Keratinocyte (primary cell): ENCODE measurements at regions not wholly inside any gene's neighbourhood (a gene's known extent, or its start where the extent isn't known, plus 50 kb on each side); places are given as distances from the start of the nearest gene placed in this dataset.

Experiments
- DNase-seq: peaks from one replicate; pipeline ENCODE4 v3.0.0-alpha.2; 2011; ENCODE audit warnings: low read depth, missing footprints, low spot score
- FAIRE-seq: peaks from 2 replicates; lab custom pipeline; 2011; peaks lifted over from hg19 to GRCh38; lab: Jason Lieb, UNC
- H2AFZ ChIP-seq: 2 replicates; pipeline ENCODE4 v1.6.0; 2012; ENCODE audit warnings: low read length, control low read depth, inconsistent platforms; ENCODE audit not compliant: control insufficient read depth
- H3K27ac ChIP-seq: 2 replicates; pipeline ENCODE4 v1.5.1; 2011; ENCODE audit warnings: low read length; ENCODE audit not compliant: control insufficient read depth, insufficient read depth
- H3K27me3 ChIP-seq: 3 replicates; pipeline ENCODE4 v1.6.0; 2011; ENCODE audit warnings: low read length; ENCODE audit not compliant: control insufficient read depth, insufficient read depth; ENCODE audit errors: extremely low read depth
- H3K36me3 ChIP-seq, 2 experiments: 2 replicates in 1 of 2; 3 replicates in 1 of 2; pipeline ENCODE4 v1.5.1; 2011; ENCODE audit warnings: low read length in 2 of 2, mild to moderate bottlenecking in 1 of 2; ENCODE audit not compliant: control insufficient read depth in 2 of 2, insufficient read depth in 2 of 2; ENCODE audit errors: extremely low read depth in 1 of 2
- H3K4me1 ChIP-seq: 3 replicates; pipeline ENCODE4 v1.5.1; 2011; ENCODE audit warnings: low read length; ENCODE audit not compliant: control insufficient read depth, insufficient read depth; ENCODE audit errors: extremely low read depth
- H3K4me2 ChIP-seq: 3 replicates; pipeline ENCODE4 v1.6.0; 2011; ENCODE audit warnings: low read depth, low read length; ENCODE audit not compliant: control insufficient read depth, insufficient read depth; ENCODE audit errors: extremely low read depth
- H3K4me3 ChIP-seq, 3 experiments: fragments of 200-600 bp in 1 of 3; sonication (generic) in 1 of 3; 2 replicates in 2 of 3; 3 replicates in 1 of 3; pipeline ENCODE4 v1.5.1; 2011 to 2016; ENCODE audit warnings: low read length in 3 of 3, mild to moderate bottlenecking in 3 of 3, control low read depth in 2 of 3, inconsistent platforms in 1 of 3, low read depth in 1 of 3, mixed read lengths in 1 of 3, mixed run types in 1 of 3, moderate library complexity in 1 of 3; ENCODE audit not compliant: control insufficient read depth in 2 of 3, insufficient read depth in 2 of 3; ENCODE audit errors: extremely low read depth in 1 of 3
- H3K79me2 ChIP-seq: 2 replicates; pipeline ENCODE4 v1.6.0; 2012; ENCODE audit warnings: low read length; ENCODE audit not compliant: control insufficient read depth, insufficient read depth
- H3K9ac ChIP-seq: 3 replicates; pipeline ENCODE4 v1.6.0; 2011; ENCODE audit warnings: low read length; ENCODE audit not compliant: control insufficient read depth, insufficient read depth; ENCODE audit errors: extremely low read depth
- H3K9me1 ChIP-seq: 3 replicates; pipeline ENCODE4 v1.6.0; 2011; ENCODE audit warnings: low read length; ENCODE audit not compliant: control insufficient read depth, insufficient read depth; ENCODE audit errors: extremely low read depth
- H3K9me3 ChIP-seq: 2 replicates; pipeline ENCODE4 v1.5.1; 2012; ENCODE audit warnings: low read depth, low read length; ENCODE audit not compliant: control insufficient read depth
- H4K20me1 ChIP-seq: 3 replicates; pipeline ENCODE4 v1.6.0; 2011; ENCODE audit warnings: low read length; ENCODE audit not compliant: control insufficient read depth, insufficient read depth; ENCODE audit errors: extremely low read depth
- CTCF ChIP-seq, 3 experiments: IDR thresholded peaks in 1 of 3; conservative IDR thresholded peaks in 1 of 3; optimal IDR thresholded peaks in 1 of 3; 2 replicates in 2 of 3; 3 replicates in 1 of 3; pipeline versions ENCODE3 to v1.5.1; 2011; ENCODE audit warnings: low read length in 3 of 3, mild to moderate bottlenecking in 3 of 3, moderate library complexity in 2 of 3, control low read depth in 1 of 3, inconsistent platforms in 1 of 3; ENCODE audit not compliant: insufficient read depth in 2 of 3; ENCODE audit errors: extremely low read depth in 1 of 3
- EZH2 ChIP-seq: IDR thresholded peaks from one replicate; pipeline ENCODE4 v1.6.1; 2012; ENCODE audit warnings: inconsistent platforms, mild to moderate bottlenecking, low read length, moderate library complexity
- dilution Hi-C: fragments of 300-500 bp; cut with MboI; formaldehyde crosslinking; loops from one replicate; pipeline ENCODE4 v1.7.0; 2020; ENCODE audit warnings: low sequenced_read_pairs; ENCODE audit not compliant: extremely low pct_ligation_motif_present

GRCh38 chr16:52257534-52257933 lies 289.4 kb downstream of the TOX3 start:
- Histone ChIP-seq H3K4me3 (no peak overlapping the region), H3K27me3 (no peaks in the 10 kb centered on the region), H2AFZ (no peak overlapping the region), H3K9ac (no peak overlapping the region), H3K36me3 (no peaks in the 10 kb centered on the region), H3K27ac (no peak overlapping the region), H3K9me1 (no peaks in the 10 kb centered on the region), H3K9me3 (no peaks in the 10 kb centered on the region), H3K4me1 (peaks cover 8% of the 10 kb centered on the region), H4K20me1 (no peaks in the 10 kb centered on the region), H3K79me2 (no peaks in the 10 kb centered on the region), H3K4me2 (no peak overlapping the region)
- FAIRE-seq (no peak), DNase-seq (no peak)
- TF ChIP-seq CTCF (optimal IDR thresholded peaks at IDR 0.05 in 1 of 3, IDR thresholded peaks at IDR 0.05 in 1 of 3, conservative IDR thresholded peaks at IDR 0.05 in 1 of 3; ENCODE audit: extremely low read depth in 1 of 3, insufficient read depth in 2 of 3, low read length in 3 of 3): no peak
- TF ChIP-seq EZH2: no peak
- dilution Hi-C loops: no loop called here

GRCh38 chr16:52256310-52257078 lies 290.4 kb downstream of the TOX3 start:
- Histone ChIP-seq H3K4me3 (no peak overlapping the region), H3K36me3 (no peaks in the 10 kb centered on the region), H3K27ac (no peak overlapping the region), H3K27me3 (no peaks in the 10 kb centered on the region), H3K9me3 (no peaks in the 10 kb centered on the region), H2AFZ (no peak overlapping the region), H3K4me1 (peaks cover 16% of the 10 kb centered on the region), H3K9me1 (no peaks in the 10 kb centered on the region), H3K9ac (no peak overlapping the region), H4K20me1 (no peaks in the 10 kb centered on the region), H3K4me2 (no peak overlapping the region), H3K79me2 (no peaks in the 10 kb centered on the region)
- FAIRE-seq (peak; percentile 26), DNase-seq (no peak)
- dilution Hi-C loops: no loop called here
- TF ChIP-seq CTCF (optimal IDR thresholded peaks at IDR 0.05 in 1 of 3, IDR thresholded peaks at IDR 0.05 in 1 of 3, conservative IDR thresholded peaks at IDR 0.05 in 1 of 3; ENCODE audit: extremely low read depth in 1 of 3, insufficient read depth in 2 of 3, low read length in 3 of 3) (no peak), EZH2 (no peak)
